Lower leg skin (tissue), 4 donors: ENCODE measurements at regions not wholly inside any gene's neighbourhood (a gene's known extent, or its start where the extent isn't known, plus 50 kb on each side); places are given as distances from the start of the nearest gene placed in this dataset.

Source experiments
- DNase-seq, 2 donors: peaks; one replicate each; pipeline ENCODE4 v3.0.0-alpha.2; 2019; ENCODE audit warnings: low spot score in 2 of 2
- H3K4me3 ChIP-seq: fragments of 200-600 bp; sonication (generic); 2 replicates; pipeline ENCODE4 v1.5.1; 2017; ENCODE audit warnings: mild to moderate bottlenecking, low read depth; ENCODE audit not compliant: poor library complexity, severe bottlenecking
- CTCF ChIP-seq, 3 donors: fragments of 450-650 bp; IDR thresholded peaks; one replicate each; pipeline ENCODE4 v1.5.1; 2016; ENCODE audit warnings: antibody characterized with exemption in 3 of 3, mild to moderate bottlenecking in 3 of 3, moderate library complexity in 2 of 3
- POLR2A ChIP-seq, 2 donors: fragments of 450-650 bp; IDR thresholded peaks; one replicate each; pipeline ENCODE4 v1.6.1; 2016 to 2017; ENCODE audit warnings: antibody characterized with exemption in 2 of 2, mild to moderate bottlenecking in 1 of 2, moderate library complexity in 1 of 2
- WGBS, 2 donors: methylation state at CpG; one replicate each; pipeline ENCODE4 v1.1.5; 2018; 5-methylcytosine and 5-hydroxymethylcytosine counted together
- intact Hi-C: fragments of 100-400 bp; cut with DNase I; formaldehyde crosslinking; loops from one replicate; pipeline ENCODE4 v1.15.0; 2023; ENCODE audit warnings: low total_unique reads

DNA sequence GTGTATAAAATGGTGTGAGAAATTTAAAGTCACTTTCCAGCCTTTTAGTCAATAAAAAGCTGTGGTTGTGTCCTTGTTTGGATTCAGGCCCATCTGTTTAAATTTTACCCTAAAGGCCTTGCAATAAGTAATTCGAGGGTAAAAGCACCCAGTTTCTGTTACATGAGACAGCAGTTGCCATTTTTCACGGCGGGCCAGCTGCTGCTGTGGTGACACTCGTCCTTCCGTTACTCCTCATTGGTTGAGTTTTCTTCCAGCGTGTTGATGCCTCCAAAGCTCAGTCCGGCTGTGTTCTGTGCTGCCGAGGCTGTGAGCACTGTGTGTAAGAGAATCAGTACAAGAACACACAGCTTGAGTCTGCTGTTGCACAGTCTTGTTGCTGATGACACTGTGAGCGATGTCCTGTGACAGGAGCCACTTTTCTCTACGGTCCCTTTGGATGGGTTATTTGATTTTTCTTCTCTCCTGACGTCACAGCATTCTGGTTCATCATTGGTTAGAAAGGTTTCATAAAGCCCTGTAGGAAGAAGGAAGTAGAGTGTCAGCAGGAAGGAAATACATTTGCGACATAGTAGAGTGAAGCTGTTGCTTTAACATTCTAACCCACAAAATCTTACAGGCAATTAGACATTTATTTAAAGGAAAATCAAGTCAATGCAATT lies 602.5 kb upstream of the ARGLU1 start:
- H3K4me3 ChIP-seq = no peak overlapping the region
- DNase-seq = no peak
- 78 to 83% methylated on average over 12 of the region's 12 CpGs for WGBS, 2 donors
- TF ChIP-seq POLR2A (IDR thresholded peaks at IDR 0.05) (no peak), CTCF (IDR thresholded peaks at IDR 0.05) (no peak)
- intact Hi-C loops = no loop called here

GRCh38 chr13:107157271-107157670 lies 589.3 kb upstream of the ARGLU1 start:
- DNase-seq = no peak
- no peak for TF ChIP-seq POLR2A (IDR thresholded peaks at IDR 0.05)
- no peak for TF ChIP-seq CTCF (IDR thresholded peaks at IDR 0.05)
- H3K4me3 ChIP-seq = no peak overlapping the region
- 14 to 21% methylated on average over 2 of the region's 2 CpGs for WGBS, 2 donors
- intact Hi-C loops = no loop called here

GRCh38 chr13:107144432-107144831 lies 576.5 kb upstream of the ARGLU1 start:
- intact Hi-C loops = no loop called here
- no peak for DNase-seq
- TF ChIP-seq CTCF (IDR thresholded peaks at IDR 0.05) = no peak
- TF ChIP-seq POLR2A (IDR thresholded peaks at IDR 0.05) = no peak
- no peak overlapping the region for H3K4me3 ChIP-seq

- H3K4me3 ChIP-seq = no peak overlapping the region
- no peak for DNase-seq
- TF ChIP-seq POLR2A (IDR thresholded peaks at IDR 0.05) (no peak), CTCF (IDR thresholded peaks at IDR 0.05) (no peak)
- 72 to 74% methylated on average over 3 of the region's 3 CpGs for WGBS, 2 donors
- intact Hi-C loops = no loop called here
Observed at GRCh38 chr13:107141767-107142166, 573.8 kb upstream of the ARGLU1 start.

GRCh38 chr13:107139006-107139405 lies 571.1 kb upstream of the ARGLU1 start:
- no peak for TF ChIP-seq POLR2A (IDR thresholded peaks at IDR 0.05)
- TF ChIP-seq CTCF (IDR thresholded peaks at IDR 0.05) = no peak
- H3K4me3 ChIP-seq = no peak overlapping the region
- 21 to 26% methylated on average over 1 of the region's 1 CpG for WGBS, 2 donors
- intact Hi-C loops = no loop called here
- no peak for DNase-seq

GRCh38 chr13:107138486-107138885 lies 570.5 kb upstream of the ARGLU1 start:
- TF ChIP-seq CTCF (IDR thresholded peaks at IDR 0.05) (no peak), POLR2A (IDR thresholded peaks at IDR 0.05) (no peak)
- DNase-seq = no peak
- H3K4me3 ChIP-seq = no peak overlapping the region
- 53 to 59% methylated on average over 1 of the region's 1 CpG for WGBS, 2 donors
- intact Hi-C loops = no loop called here
